DMS53 treated with DMSO at 0.1 percent for 48 hours (cell line): ENCODE measurements at regions not wholly inside any gene's neighbourhood (a gene's known extent, or its start where the extent isn't known, plus 50 kb on each side); places are given as distances from the start of the nearest gene placed in this dataset.
"Not testable (repeated sequence)": the region's sequence is repeated elsewhere in the genome, so short reads cannot be mapped to it uniquely, and the experiment has no call there.

Experiments
- DNase-seq: peaks from one replicate; lab custom pipeline; 2025; ENCODE audit not compliant: unreplicated experiment; lab: John Stamatoyannopoulos, UW

DNA sequence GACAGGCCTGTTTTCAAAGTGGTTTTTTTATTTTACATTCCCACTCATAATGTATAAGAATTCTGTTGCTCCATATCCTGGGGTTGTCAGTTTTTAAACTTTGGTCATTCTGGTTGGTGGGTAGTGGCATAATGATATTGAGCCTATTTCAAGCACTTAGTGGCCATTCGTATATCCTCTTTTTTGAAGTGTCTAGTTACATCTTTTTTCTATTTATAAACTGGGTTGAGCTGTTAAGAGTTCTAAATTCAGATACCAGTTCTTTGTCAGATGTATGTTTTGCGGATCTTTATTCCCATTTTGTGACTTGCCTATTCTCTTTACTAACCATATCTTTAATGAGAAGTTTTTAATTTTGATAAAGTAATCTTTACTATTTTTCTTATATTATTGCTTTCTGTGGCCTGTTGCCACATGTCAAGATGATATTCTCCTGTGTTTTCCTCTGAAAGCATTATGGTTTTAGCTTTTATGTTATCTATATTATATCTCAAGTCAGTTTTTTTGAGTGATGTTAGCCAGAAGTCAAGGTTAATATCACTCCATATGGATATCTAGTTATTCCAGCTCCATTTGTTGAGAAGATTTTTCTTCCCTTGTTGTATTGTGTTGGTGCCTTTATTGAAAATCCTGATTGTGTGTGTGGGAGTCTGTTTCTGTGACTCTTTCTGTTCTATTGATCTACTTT, 110.9 kb downstream of the FHIP1A start:
- DNase-seq = no peak

DNA sequence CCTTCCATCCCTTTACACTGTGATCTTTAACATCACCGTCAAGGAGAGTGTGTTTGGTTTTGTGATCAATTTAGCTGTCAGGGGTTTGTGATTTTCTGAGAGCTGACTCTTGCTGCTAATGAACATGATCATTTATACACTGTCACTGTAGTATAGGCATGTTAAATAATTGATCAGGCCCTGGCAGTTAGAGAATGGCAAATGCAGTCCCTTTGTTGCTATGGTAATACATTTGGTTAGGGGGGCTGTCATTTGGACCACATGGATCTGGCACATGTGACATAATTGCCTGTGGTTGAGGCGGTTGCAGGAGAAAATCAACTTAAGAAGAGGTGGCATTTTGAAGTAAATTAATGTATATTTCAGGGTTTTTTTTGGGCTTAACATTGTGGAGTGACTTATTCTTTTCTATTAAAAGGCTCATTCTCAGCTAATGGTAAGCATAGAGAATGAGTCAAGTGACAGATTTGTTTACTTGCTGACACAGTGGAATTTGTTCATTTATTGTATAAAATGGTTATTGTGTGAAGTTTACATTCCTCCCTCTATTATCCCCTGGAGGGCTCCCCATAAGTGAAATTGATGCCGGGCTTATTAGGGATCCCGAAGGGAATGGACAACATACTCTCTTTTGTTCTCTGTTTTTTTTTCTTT, 114.0 kb downstream of the FHIP1A start:
- no peak for DNase-seq

DNA sequence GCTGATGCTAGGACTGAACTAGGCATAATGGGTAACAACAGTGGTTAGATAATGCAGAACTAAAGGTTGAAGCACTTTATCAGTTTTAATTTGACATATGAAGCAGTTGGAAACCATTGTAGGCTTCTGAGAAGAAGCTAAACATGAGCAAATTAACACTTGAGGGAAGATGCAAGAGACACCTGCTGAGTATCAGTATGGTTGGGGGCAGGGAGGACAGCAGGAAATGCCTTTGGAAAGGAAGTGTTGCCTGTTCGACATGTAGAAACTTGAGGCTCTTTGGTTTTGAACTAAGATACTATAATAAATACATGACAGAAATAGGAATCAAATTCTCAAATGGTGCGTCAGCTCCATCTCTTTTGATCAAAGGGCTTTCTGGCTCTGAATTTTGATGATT, 115.6 kb downstream of the FHIP1A start:
- DNase-seq = no peak

DNA sequence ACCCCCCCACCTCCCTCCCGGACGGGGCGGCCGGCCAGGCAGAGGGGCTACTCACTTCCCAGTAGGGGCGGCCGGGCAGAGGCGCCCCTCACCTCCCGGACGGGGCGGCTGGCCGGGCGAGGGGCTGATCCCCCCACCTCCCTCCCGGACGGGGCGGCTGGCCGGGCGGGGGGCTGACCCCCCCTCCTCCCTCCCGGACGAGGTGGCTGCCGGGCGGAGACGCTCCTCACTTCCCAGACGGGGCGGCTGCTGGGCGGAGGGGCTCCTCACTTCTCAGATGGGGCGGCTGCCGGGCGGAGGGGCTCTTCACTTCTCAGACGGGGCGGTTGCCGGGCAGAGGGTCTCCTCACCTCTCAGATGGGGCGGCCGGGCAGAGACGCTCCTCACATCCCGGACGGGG, 117.5 kb downstream of the FHIP1A start:
- not testable (repeated sequence) for DNase-seq

DNA sequence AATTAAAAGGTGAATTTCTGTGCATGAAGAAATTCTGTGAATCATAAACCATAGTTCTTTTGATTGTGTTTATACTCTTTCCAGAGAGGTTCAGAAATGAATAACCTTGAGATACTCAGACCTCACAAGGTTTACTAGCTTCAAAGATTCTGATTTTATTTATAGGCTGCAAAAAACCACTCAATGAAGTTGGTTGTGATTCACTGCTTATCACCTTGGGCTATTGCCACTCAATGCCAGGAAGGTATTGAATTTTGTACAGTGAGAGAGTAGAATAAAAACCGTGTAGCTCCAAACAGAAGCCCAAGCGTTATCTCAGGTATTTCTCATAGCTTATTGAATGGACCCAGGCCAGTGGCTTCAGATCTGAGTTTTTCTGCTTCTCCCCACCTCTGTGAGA, 118.7 kb downstream of the FHIP1A start:
- DNase-seq = no peak

DNA sequence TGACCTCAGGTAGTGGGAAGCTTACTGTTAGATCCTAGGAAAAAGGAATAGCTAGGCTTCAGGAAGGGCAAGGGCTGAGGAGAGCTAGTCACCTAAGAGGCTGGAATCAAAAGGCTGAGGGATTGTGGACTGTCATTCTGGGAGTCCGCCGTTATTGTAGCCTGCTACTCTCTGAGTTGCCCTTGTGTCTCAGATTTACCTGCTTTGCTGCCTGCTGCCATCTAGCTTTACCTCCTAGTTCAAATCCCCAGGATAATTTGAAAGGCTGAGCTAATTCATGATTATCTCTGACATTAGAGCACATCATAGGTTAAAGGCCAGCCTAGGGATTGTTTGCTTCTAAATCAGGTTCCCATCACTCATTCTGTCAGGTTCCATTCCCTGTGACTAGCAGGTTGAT, 120.2 kb downstream of the FHIP1A start:
- no peak for DNase-seq

DNA sequence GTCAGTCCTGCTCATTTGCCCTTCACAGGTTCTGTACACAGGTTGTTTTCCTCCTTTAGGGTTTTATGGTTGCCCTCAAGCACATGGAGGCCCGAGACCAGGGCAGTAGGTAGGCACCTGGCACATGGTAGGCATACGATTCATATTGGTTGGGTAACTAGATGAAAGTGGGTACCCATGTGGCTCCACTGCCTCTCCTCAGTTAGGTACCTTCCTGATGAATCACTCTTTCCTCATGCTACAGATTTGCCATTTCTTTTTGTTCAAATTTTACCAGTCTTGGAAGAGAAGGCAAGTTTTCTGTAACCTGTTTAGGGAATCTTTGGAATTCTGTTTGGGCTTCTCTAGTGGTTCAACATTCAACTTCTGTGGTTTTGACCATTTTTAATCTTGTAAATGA, 121.3 kb downstream of the FHIP1A start:
- DNase-seq = no peak

DNA sequence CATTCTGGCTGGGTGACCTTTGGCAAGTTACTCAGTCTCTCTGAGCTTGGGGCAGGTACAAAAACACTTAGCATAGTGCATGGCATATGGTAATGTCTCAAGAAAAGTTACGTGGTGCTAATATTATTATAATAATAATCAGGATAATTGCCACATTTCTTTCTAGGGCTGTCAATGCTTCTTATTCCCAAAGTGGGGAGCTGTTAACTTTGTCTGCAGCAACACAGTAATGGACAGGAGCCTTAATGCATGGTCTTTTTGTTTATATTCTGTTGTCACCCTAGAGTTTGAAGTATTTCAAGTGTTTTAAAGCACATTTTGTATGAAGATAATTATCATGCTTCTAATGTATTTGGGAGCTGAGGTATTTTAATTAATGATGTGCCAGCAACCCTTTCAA, 121.8 kb downstream of the FHIP1A start:
- no peak for DNase-seq

DNA sequence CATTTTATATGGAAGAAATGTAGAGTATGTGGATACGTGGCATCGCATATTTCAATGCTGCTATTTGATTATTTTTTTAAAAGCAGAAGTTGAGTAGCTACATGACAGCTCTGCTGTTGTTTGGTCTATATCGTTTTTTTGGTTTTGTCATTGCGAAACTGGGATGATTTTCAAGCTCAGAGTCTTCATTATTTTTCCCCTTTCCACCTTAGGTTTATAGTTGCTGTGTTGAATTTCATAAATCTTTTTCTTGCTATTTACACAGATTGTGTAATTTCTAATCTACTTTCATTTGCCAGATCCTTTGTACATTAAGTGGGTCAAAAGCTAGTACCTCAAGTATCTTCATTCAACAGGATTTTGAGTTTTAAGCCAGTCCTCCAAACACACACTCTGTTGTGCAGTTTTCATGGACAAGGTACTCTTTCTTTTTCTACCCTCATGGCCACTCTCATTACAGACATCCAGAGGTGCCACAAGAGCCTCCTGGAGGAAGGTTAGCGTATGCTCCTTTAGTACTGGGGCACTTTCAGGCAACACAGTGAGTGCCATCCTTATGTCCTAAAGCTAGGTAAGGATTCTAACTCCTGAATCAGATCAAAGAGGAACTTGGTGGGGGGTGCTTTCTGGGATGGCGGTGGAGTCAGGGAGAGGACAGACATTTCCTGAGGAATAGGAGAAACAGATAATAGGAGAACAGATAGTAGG, 123.2 kb downstream of the FHIP1A start:
- DNase-seq = no peak

DNA sequence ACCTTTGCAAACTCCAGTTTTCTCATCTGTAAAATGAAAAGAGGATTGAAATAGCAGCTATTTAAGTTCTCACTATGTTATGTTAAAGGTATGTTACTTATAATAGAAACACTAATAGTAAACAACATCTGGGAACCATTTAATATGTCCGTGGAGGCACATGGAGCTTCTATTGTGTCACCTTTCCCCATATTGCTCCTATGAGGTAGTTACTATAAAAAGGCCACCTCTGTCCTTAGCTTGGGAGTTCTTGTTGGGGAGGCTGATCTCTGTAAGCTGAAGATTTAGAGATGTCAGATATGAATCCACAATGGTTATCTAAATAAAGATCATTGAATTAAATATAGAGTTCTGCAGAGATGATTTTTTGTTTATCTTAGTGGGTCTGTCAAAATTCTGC, 125.2 kb downstream of the FHIP1A start:
- DNase-seq = no peak

DNA sequence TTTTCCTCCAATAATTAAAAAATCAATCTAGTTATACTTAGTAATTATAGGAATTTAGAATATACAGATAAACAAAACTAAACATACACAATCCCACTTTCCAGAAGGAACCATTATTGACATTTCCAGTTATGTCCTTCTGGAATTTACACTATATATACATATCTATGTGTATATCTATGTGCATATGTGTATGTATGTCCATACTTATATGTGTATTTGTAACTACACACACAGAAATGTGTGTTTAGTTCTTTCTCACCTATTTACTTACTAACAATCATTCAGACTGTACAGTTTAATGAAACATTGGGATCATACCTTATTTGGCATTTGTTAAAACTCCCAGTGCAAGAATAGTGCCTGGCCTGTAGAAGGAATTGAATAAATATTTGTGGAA, 126.4 kb downstream of the FHIP1A start:
- no peak for DNase-seq

DNA sequence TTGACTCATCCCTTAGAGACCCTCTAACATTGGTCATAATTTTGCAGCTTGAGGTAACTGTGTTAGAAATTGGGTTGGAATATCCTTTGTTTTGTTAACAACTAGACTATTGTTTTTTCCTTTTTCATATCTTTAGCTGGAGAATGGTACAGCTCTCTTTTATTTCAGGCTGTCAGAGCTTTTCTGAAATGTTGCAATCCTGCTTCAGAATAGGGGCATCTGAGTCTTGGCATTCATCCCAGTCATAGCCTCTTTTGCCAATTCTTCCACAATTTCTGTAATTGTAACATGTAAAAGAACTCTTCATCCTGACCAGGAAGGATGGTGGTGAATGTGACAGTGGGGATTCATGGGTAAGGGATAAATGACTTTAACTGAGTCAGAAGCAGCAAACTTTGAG, 128.7 kb downstream of the FHIP1A start:
- DNase-seq = no peak

DNA sequence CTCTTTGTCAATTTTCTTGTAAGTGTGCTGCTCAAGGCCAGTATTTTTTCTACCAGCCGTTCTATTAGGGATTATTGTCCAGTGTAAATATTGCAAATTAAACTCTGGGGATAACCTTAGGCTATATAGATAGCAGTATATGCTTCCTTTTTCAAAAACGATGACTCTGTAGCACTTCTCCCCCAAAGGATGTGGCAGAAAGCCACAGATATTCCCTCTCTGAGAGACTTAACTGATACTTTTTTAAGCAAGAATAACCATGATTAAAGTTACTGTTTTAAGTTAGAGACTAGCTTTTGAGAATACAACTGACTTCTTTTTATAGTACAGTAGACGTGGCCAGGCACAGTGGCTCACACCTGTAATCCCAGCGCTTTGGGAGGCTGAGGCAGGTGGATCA, 130.0 kb downstream of the FHIP1A start:
- no peak for DNase-seq

DNA sequence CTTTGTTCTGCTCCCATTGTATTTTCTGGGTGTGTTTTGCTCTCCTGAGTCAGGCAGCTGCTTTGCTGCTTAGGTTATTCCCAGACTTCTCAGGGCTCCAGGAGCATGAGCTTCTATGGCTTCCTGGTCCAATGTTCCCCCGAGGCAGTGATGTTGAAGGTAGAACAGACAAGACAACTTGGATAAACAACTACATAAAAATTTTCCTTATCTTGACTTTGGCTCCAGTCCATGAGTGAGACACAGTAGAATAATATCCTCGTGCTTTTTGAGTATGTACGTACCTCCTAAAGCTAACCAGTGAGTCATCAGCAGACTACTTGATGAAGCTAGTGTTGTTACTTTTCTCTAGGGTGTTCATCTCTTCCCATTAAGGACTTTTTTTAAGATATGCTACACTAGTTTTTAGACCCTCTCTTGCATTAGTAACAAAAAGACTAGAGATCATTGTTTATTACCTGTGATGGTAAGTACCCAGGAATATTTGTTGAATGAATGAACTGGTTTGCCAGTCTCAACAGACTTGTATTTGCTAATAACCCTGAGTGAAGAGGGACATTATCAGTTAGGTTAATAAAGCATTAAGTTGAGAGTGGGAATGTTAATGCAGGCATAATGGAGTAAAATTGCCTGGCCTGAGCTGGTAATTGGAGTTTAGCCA, 131.9 kb downstream of the FHIP1A start:
- peak; percentile 54 for DNase-seq

DNA sequence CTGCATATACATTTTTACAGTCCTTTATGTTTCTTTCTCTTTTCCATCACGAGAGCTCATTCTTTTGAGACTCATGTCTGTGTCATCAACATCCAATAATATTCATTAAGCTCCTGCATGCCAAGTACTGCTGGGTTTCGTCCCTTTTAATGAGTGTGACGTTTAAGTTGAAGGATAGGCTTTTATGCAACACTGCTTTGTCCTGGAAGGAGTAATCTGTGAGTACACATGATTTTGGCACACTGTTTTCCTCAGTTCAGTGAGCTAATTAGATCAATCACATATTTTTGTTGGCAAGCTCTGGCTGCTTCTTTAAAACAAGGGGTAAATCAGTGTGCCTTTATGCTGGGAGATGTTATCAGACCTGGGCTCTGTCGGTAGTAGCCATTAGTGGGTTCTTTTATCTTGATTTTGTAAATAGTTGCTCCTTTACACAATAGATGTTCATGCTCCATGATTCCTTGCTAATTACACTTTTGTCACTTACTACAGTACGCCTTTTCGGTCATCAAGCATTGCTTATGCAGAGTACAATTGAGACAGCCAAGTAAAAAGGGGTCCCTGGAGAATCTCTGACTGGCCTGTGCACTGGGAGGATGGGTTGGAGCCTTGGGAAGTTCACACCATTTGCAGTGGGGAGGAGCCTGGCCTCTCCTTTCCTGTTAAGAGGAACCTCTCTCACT, 132.6 kb downstream of the FHIP1A start:
- no peak for DNase-seq

DNA sequence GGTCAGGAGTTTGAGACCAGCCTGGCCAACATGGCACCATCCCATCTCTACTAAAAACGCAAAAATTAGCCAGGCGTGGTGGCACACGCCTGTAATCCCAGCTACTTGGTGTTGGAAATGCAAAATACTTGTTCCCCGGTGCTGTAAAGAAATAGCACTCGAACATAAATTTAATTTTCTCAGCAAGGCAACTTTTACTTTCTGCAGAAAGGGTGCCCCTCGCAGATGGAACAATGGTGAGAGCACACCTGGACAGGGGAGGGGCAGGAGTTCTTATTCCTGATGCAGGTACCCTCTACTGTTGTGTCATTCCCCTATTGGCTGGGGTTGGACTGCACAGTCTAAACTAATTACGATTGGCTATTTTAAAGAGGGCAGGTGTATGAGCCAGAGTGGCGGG, 139.7 kb downstream of the FHIP1A start:
- DNase-seq = no peak

DNA sequence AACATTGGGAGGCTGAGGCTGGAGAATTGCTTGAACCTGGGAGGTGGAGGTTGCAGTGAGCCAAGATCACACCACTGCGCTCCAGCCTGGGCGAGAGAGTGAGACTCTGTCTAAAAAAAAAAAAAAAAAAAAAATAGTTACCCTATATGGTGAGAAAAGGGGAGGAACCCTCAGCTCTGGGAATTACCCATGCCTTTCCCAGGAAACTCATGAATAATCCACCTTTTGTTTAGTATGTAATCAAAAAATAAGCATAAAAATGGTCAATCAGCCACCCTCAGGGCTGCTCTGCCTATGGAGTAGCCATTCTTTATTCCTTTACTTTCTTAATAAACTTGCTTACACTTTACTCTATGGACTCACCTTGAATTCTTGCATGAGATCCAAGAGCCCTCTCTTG, 140.4 kb downstream of the FHIP1A start:
- DNase-seq = not testable (repeated sequence)

DNA sequence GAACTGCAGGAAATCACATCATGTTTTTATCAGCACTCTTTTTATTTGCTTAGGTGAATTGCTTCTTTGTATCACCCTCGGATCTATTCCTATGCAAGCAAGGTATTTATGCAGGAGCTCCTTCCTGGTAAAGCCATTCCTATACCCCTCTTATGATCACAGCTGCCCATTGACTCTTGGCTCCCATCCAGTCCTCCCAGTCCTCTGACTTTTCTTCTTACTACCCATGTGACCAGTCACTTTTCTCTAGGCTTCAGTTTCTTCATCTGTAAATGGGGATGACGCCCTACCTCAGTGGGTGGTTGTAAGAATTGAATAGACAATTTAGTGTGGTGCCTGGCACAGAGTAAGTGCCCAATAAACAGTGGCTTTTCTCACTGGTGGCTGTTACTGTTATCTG, 144.9 kb downstream of the FHIP1A start:
- peak; percentile 52 for DNase-seq

DNA sequence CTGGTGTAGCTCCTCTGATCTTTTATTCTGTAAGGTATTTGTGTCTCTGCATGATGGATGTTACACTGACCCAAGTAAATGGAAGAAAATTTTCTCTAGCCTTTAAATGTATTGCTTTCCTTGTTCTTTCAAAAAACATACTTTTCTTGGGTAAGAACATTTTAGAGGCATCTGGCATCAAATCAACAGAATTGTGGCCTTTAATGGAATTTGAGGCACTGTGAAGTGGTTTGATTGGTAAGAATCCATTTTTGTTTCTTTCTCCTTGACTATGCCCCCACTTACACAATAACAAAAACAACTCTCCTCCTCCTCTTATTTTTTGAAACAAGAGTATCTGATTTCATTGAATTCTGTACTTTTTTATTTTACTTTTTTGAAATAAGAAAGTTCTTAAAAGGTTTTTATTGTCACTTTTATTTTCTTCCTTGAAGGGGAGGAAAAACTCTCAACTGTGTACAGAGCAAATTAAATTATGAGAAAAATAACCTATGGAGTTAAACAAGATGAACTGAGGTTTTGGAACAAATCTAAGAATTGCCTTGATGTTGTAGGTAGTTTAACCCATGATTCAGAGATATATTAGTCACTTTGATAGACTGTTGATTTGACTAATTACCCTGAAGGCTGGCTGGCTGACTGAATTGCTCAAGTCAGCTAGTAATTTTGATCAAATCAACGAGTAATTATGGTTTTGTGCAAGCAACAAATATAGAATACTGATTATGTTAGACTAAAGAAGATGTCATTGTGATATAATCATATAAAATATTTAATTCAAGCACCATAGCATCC, 146.4 kb downstream of the FHIP1A start:
- DNase-seq = no peak

DNA sequence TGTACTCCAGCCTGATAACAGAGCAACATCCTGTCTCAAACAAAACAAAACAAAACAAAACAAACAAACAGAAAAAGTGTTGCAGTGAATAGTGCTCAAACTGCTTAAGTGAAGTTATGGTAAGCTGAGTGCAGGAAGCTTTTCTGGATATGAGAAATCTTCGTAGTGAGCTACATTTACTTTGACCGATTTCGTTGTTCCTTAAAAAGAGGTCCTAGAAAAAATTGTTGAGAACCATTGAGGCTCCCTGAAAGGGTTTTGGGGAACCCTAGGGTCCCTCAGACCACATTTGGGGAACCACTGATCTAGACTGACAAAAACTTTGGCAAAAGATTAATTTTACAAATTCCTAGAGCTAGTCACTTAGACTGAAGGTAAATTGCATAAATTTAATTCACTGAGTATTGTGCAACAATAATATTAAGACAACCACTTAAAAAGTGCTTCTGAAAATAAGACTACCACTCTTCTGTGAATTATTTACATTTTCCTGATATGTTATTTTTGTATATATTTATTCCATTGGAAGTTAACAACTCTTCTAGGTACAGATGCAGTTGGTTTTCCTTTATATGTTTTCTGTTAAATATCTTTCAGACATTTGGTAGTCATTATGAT, 149.6 kb downstream of the FHIP1A start:
- DNase-seq = no peak
